GM12878 (cell line): ENCODE measurements at regions not wholly inside any gene's neighbourhood (a gene's known extent, or its start where the extent isn't known, plus 50 kb on each side); places are given as distances from the start of the nearest gene placed in this dataset.

Experiments used
- ATAC-seq: fragments of 200-7000 bp; cut with Tn5 transposase; 3 replicates; pipeline ENCODE4 v1.9.1; 2020; ENCODE audit warnings: mild to moderate bottlenecking, moderate library complexity
- BruUV-seq: library from RNA; stranded (reverse); fragments of 400-500 nt; replicated peaks from 2 replicates; lab custom pipeline; 2021; lab: Mats Ljungman, UMichigan
- CTCF ChIA-PET: fragments of 300-600 bp; sonication (Branson Sonifier 250); formaldehyde crosslinking; extraction: SDS; loops from one replicate; lab custom pipeline; 2021; ENCODE audit warnings: inconsistent platforms; lab: Yijun Ruan, JAX
- POLR2A ChIA-PET: fragments of 350-600 bp; formaldehyde crosslinking; extraction: SDS; loops from one replicate; lab custom pipeline; 2021; ENCODE audit warnings: inconsistent platforms; lab: Charles Lee
- RAD21 ChIA-PET: fragments of 300-600 bp; sonication (Branson Sonifier 250); formaldehyde crosslinking; loops from one replicate; lab custom pipeline; 2023; ENCODE audit warnings: antibody characterized with exemption; ENCODE audit not compliant: unreplicated experiment; lab: Charles Lee
- SMC1A ChIA-PET: fragments of 300-600 bp; sonication (Branson Sonifier 250); formaldehyde crosslinking; loops from one replicate; lab custom pipeline; 2023; ENCODE audit not compliant: unreplicated experiment, uncharacterized antibody; lab: Charles Lee
- DNase-seq: peaks from one replicate; pipeline ENCODE4 v3.0.0-alpha.2; 2011; ENCODE audit warnings: low read depth, low spot score
- FAIRE-seq: peaks from 3 replicates; lab custom pipeline; 2011; peaks lifted over from hg19 to GRCh38; lab: Jason Lieb, UNC
- H2AFZ ChIP-seq: 2 replicates; pipeline ENCODE4 v1.6.0; 2011; ENCODE audit warnings: low read depth, low read length, control low read depth; ENCODE audit not compliant: control insufficient read depth
- H3K27ac ChIP-seq: 2 replicates; pipeline ENCODE4 v1.5.1; 2011; ENCODE audit warnings: control low read depth; ENCODE audit not compliant: control insufficient read depth, insufficient read depth
- H3K27me3 ChIP-seq, 2 experiments: replicated peaks in 1 of 2; 2 replicates each; pipeline versions ENCODE4 v1.6.0 to v1.6.1; 2011; ENCODE audit warnings: low read length in 1 of 2; ENCODE audit not compliant: control insufficient read depth in 2 of 2, insufficient read depth in 2 of 2
- H3K36me3 ChIP-seq, 2 experiments: 2 replicates each; pipeline ENCODE4 v1.5.1; 2011; ENCODE audit warnings: low read length in 1 of 2; ENCODE audit not compliant: control insufficient read depth in 2 of 2, insufficient read depth in 2 of 2
- H3K4me1 ChIP-seq: 2 replicates; pipeline ENCODE4 v1.6.1; 2011; ENCODE audit warnings: mild to moderate bottlenecking, low read length, moderate library complexity, mixed read lengths; ENCODE audit not compliant: control insufficient read depth, insufficient read depth
- H3K4me2 ChIP-seq: 2 replicates; pipeline ENCODE4 v1.6.0; 2011; ENCODE audit warnings: control low read depth; ENCODE audit not compliant: control insufficient read depth, insufficient read depth
- H3K4me3 ChIP-seq: fragments of 200-600 bp; sonication (generic); 2 replicates; pipeline ENCODE4 v1.5.1; 2016
- H3K79me2 ChIP-seq: 2 replicates; pipeline ENCODE4 v1.6.0; 2011; ENCODE audit warnings: low read length; ENCODE audit not compliant: control insufficient read depth, insufficient read depth
- H3K9ac ChIP-seq: 2 replicates; pipeline ENCODE4 v1.8.0; 2011; ENCODE audit warnings: low read length, control low read depth, mixed read lengths; ENCODE audit not compliant: control insufficient read depth, insufficient read depth
- H3K9me3 ChIP-seq: replicated peaks from 3 replicates; pipeline ENCODE4 v1.5.1; 2011; ENCODE audit warnings: mild to moderate bottlenecking, low read length; ENCODE audit not compliant: control insufficient read depth, insufficient read depth
- H4K20me1 ChIP-seq: 2 replicates; pipeline ENCODE4 v1.6.0; 2011; ENCODE audit not compliant: control insufficient read depth, insufficient read depth
- ATF7 ChIP-seq: fragments of 450-650 bp; IDR thresholded peaks from 2 replicates; pipeline ENCODE4 v1.6.1; 2016; ENCODE audit warnings: low read depth, mild to moderate bottlenecking
- BMI1 ChIP-seq: fragments of 450-650 bp; IDR thresholded peaks from 2 replicates; pipeline ENCODE4 v1.6.1; 2016; ENCODE audit warnings: mild to moderate bottlenecking, moderate library complexity, borderline replicate concordance
- CBX5 ChIP-seq: sonication (generic); IDR thresholded peaks from 2 replicates; pipeline ENCODE4 v1.6.1; 2016; ENCODE audit warnings: low read depth, moderate library complexity, mild to moderate bottlenecking, inconsistent platforms
- CHD2 ChIP-seq: IDR thresholded peaks from 2 replicates; pipeline ENCODE4 v1.6.1; 2011; ENCODE audit warnings: low read depth, low read length, improper control_type of control experiment, borderline replicate concordance
- ESRRA ChIP-seq: IDR thresholded peaks from 2 replicates; pipeline ENCODE4 v1.6.1; 2012; ENCODE audit warnings: mild to moderate bottlenecking, low read length, improper control_type of control experiment
- KLF5 ChIP-seq: fragments of 450-650 bp; IDR thresholded peaks from 2 replicates; pipeline ENCODE4 v1.6.1; 2014; ENCODE audit warnings: mild to moderate bottlenecking; ENCODE audit not compliant: partially characterized antibody
- MEF2A ChIP-seq: IDR thresholded peaks from 2 replicates; pipeline ENCODE4 v1.6.1; 2011; ENCODE audit warnings: low read depth, mild to moderate bottlenecking, low read length, moderate library complexity; ENCODE audit not compliant: insufficient read depth
- NRF1 ChIP-seq: conservative IDR thresholded peaks from 2 replicates; pipeline ENCODE4 v1.6.1; 2011; ENCODE audit warnings: mild to moderate bottlenecking, low read depth, low read length, improper control_type of control experiment
- RELA ChIP-seq: fragments of 450-650 bp; IDR thresholded peaks from 2 replicates; pipeline ENCODE4 v1.8.0; 2014; ENCODE audit warnings: borderline replicate concordance; ENCODE audit not compliant: partially characterized antibody
- SREBF1 ChIP-seq: IDR thresholded peaks from 2 replicates; pipeline ENCODE4 v1.6.1; 2012; ENCODE audit warnings: mild to moderate bottlenecking, low read length
- ZZZ3 ChIP-seq: IDR thresholded peaks from 2 replicates; pipeline ENCODE4 v1.6.1; 2011; ENCODE audit warnings: low read depth; ENCODE audit not compliant: control insufficient read depth, insufficient read length
- WGBS: methylation state at CpG from one replicate; pipeline ENCODE4 v1.1.6; 2016; ENCODE audit warnings: low lambda C conversion rate; ENCODE audit not compliant: insufficient replicate concordance, insufficient coverage; ENCODE audit errors: missing lambda C conversion rate; 5-methylcytosine and 5-hydroxymethylcytosine counted together
- in situ Hi-C: fragments of 300-500 bp; cut with MboI; formaldehyde crosslinking; loops from 9 replicates; pipeline ENCODE4 v1.14.3; 2018; ENCODE audit warnings: mixed read lengths
- intact Hi-C: fragments of 100-400 bp; cut with micrococcal nuclease; formaldehyde crosslinking; loops from one replicate; pipeline ENCODE4 v1.14.2; 2022; ENCODE audit not compliant: unreplicated experiment
- TF ChIP-seq, protein P1 (sequence below): fragments of 450-650 bp; conservative IDR thresholded peaks from 2 replicates; pipeline ENCODE4 v1.6.1; 2017; ENCODE audit warnings: mild to moderate bottlenecking, moderate library complexity
- TF ChIP-seq, protein P2 (sequence below): fragments of 450-650 bp; IDR thresholded peaks from 2 replicates; pipeline ENCODE4 v1.6.1; 2017; ENCODE audit warnings: mild to moderate bottlenecking, moderate library complexity

DNA sequence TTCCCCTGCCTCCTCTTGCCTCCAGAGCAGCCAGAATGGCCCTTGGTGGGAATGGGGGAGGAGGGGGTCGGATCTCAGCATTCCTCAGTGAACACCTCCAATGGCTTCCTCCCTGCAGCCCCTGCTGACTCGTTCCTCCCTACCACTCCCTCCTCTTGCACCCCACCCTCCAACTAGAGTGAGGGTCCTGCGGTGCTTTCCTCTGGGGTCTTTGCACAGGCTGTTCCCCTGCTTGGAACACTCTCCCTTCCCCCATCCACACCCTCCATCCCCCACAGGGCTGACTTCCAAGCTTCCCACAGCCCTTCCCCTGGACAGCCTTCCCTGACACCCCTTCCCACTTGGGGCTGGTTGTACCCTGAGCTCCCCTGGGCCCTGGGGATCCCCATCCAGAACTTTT lies 70.4 kb upstream of the NEK6 start (continued):
- TF ChIP-seq ZZZ3 (no peak), KLF5 (no peak)
- TF ChIP-seq, protein P1, sequence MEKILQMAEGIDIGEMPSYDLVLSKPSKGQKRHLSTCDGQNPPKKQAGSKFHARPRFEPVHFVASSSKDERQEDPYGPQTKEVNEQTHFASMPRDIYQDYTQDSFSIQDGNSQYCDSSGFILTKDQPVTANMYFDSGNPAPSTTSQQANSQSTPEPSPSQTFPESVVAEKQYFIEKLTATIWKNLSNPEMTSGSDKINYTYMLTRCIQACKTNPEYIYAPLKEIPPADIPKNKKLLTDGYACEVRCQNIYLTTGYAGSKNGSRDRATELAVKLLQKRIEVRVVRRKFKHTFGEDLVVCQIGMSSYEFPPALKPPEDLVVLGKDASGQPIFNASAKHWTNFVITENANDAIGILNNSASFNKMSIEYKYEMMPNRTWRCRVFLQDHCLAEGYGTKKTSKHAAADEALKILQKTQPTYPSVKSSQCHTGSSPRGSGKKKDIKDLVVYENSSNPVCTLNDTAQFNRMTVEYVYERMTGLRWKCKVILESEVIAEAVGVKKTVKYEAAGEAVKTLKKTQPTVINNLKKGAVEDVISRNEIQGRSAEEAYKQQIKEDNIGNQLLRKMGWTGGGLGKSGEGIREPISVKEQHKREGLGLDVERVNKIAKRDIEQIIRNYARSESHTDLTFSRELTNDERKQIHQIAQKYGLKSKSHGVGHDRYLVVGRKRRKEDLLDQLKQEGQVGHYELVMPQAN = no peak

DNA sequence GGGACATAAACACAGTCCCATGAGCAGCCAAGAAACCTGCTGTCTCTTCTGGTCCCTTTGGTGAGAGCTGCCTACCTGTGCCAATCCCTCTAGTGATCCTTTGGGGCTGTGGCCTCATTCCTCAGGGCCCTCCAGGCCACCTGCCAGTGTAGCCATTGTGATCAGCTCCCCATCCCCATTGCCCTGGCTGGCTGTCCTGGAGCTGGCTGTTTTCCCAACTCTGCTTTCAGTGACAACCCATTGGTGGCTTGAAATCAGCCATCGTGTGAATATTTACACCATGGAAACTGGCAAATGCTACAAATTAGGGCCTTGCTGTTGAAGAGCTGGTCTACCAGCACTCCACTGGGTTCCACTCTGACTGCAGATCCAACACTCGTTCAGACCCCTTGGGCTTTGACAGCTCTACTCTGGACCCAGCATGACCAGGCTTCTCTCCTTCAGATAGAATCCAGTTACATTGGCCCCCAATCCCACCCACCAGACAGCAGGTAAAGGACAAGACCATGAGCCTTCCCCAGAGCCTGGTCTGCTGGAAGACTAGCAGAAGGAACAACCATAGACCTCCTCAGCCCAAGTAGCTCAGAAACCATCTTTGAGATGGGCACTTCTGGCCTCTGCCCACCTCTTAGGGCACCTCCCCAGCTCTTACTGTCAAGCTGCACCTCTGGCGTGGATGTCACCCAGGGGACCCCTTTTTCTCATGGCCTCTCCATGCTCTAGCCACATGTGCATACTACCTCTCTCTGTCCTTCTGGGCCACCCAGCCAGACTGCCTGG lies 69.2 kb upstream of the NEK6 start:
- Histone ChIP-seq H3K79me2 (no peaks in the 10 kb centered on the region), H3K9ac (no peak overlapping the region), H3K9me3 (peaks cover 3% of the 10 kb centered on the region; the same call in 1 of the 3 replicates), H3K4me1 (no peaks in the 10 kb centered on the region), H4K20me1 (no peaks in the 10 kb centered on the region), H3K27me3 (no peaks in the 10 kb centered on the region), H3K27ac (no peak overlapping the region), H3K36me3 (no peaks in the 10 kb centered on the region), H3K4me2 (no peak overlapping the region), H3K4me3 (no peak overlapping the region), H2AFZ (no peak overlapping the region)
- no TSS peak for BruUV-seq
- in situ Hi-C loops (no loop called here), intact Hi-C loops (no loop called here)
- ChIA-PET CTCF (interaction anchor here (0.7 kb wide), 1 partner anchor 34 kb away, joined by 3 read pairs; no protein-coding TSS in a partner anchor), SMC1A (interaction anchor here (1.1 to 1.2 kb wide), 2 partner anchors 9 to 14 kb away, joined by 3 to 9 read pairs; no protein-coding TSS in a partner anchor), POLR2A (interaction anchor here (0.6 to 1.3 kb wide), 2 partner anchors 8 to 512 kb away, joined by 3 to 5 read pairs; no protein-coding TSS in a partner anchor), RAD21 (interaction anchor here (0.5 to 1.3 kb wide), 2 partner anchors 9 to 145 kb away, joined by 4 to 5 read pairs; no protein-coding TSS in a partner anchor)
- 73% methylated on average over 3 of the region's 3 CpGs for WGBS
- FAIRE-seq (no peak), ATAC-seq (no peak), DNase-seq (no peak)
- no peak for TF ChIP-seq RELA
- no peak for TF ChIP-seq BMI1
- TF ChIP-seq NRF1 = no peak
- TF ChIP-seq ATF7 = no peak
- no peak for TF ChIP-seq CHD2
- TF ChIP-seq ESRRA = no peak
- TF ChIP-seq MEF2A = no peak
- TF ChIP-seq, protein P2, sequence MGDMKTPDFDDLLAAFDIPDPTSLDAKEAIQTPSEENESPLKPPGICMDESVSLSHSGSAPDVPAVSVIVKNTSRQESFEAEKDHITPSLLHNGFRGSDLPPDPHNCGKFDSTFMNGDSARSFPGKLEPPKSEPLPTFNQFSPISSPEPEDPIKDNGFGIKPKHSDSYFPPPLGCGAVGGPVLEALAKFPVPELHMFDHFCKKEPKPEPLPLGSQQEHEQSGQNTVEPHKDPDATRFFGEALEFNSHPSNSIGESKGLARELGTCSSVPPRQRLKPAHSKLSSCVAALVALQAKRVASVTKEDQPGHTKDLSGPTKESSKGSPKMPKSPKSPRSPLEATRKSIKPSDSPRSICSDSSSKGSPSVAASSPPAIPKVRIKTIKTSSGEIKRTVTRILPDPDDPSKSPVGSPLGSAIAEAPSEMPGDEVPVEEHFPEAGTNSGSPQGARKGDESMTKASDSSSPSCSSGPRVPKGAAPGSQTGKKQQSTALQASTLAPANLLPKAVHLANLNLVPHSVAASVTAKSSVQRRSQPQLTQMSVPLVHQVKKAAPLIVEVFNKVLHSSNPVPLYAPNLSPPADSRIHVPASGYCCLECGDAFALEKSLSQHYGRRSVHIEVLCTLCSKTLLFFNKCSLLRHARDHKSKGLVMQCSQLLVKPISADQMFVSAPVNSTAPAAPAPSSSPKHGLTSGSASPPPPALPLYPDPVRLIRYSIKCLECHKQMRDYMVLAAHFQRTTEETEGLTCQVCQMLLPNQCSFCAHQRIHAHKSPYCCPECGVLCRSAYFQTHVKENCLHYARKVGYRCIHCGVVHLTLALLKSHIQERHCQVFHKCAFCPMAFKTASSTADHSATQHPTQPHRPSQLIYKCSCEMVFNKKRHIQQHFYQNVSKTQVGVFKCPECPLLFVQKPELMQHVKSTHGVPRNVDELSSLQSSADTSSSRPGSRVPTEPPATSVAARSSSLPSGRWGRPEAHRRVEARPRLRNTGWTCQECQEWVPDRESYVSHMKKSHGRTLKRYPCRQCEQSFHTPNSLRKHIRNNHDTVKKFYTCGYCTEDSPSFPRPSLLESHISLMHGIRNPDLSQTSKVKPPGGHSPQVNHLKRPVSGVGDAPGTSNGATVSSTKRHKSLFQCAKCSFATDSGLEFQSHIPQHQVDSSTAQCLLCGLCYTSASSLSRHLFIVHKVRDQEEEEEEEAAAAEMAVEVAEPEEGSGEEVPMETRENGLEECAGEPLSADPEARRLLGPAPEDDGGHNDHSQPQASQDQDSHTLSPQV = no peak
- no peak for TF ChIP-seq CBX5
- TF ChIP-seq SREBF1 = no peak
